D721Med (cell line): ENCODE measurements at regions not wholly inside any gene's neighbourhood (a gene's known extent, or its start where the extent isn't known, plus 50 kb on each side); places are given as distances from the start of the nearest gene placed in this dataset.

Source experiments
- DNase-seq: peaks from one replicate; pipeline ENCODE4 v3.0.0; 2011; ENCODE audit warnings: low spot score; ENCODE audit not compliant: insufficient read length
- FAIRE-seq: peaks from 2 replicates; lab custom pipeline; 2011; peaks lifted over from hg19 to GRCh38; lab: Jason Lieb, UNC
- CTCF ChIP-seq: IDR thresholded peaks from 2 replicates; pipeline ENCODE4 v1.5.1; 2012; ENCODE audit warnings: mild to moderate bottlenecking, control low read depth; ENCODE audit not compliant: insufficient read depth; ENCODE audit errors: missing control alignments

GRCh38 chr17:77027271-77027889 is 113.4 kb upstream of the SEC14L1 start:
- DNase-seq (no peak), FAIRE-seq (no peak)
- no peak for TF ChIP-seq CTCF

- no peak for TF ChIP-seq CTCF
- DNase-seq (no peak), FAIRE-seq (no peak)
Observed at GRCh38 chr17:77028900-77029299, 111.9 kb upstream of the SEC14L1 start.

- FAIRE-seq = no peak
- no peak for TF ChIP-seq CTCF
- no peak for DNase-seq
Observed at GRCh38 chr17:77032929-77033328, 107.8 kb upstream of the SEC14L1 start.

GRCh38 chr17:77033892-77034404 is 106.8 kb upstream of the SEC14L1 start:
- TF ChIP-seq CTCF = no peak
- DNase-seq = no peak
- no peak for FAIRE-seq

- no peak for FAIRE-seq
- TF ChIP-seq CTCF = no peak
- DNase-seq = no peak
Observed at GRCh38 chr17:77034677-77035424, 105.9 kb upstream of the SEC14L1 start.

GRCh38 chr17:77035526-77035925 is 105.2 kb upstream of the SEC14L1 start:
- TF ChIP-seq CTCF = no peak
- FAIRE-seq = no peak
- DNase-seq = no peak
